DMS 273 (cell line): ENCODE measurements at regions not wholly inside any gene's neighbourhood (a gene's known extent, or its start where the extent isn't known, plus 50 kb on each side); places are given as distances from the start of the nearest gene placed in this dataset.

Experiments used
- DNase-seq: peaks from one replicate; lab custom pipeline; 2025; ENCODE audit not compliant: unreplicated experiment; lab: John Stamatoyannopoulos, UW

DNA sequence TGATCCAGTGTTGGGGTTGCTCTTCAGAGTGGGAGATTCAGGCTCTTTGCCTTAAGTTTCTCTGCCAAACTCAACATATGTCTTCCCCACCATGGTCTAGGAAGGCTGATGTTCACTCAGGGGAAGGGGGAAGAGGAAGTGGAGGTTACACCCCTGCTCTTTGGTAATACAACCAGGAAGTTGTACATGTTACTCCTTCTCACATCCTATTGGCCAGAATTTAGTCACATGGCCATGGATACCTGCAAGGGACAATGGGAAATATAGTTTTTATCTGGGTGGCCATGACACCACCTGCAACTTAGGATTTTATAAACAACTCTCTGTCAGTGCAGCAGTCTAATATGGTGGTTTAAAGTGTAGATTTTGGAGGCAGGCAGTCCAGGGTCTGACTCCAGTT is 150.9 kb downstream of the TBX5 start:
- DNase-seq = no peak

DNA sequence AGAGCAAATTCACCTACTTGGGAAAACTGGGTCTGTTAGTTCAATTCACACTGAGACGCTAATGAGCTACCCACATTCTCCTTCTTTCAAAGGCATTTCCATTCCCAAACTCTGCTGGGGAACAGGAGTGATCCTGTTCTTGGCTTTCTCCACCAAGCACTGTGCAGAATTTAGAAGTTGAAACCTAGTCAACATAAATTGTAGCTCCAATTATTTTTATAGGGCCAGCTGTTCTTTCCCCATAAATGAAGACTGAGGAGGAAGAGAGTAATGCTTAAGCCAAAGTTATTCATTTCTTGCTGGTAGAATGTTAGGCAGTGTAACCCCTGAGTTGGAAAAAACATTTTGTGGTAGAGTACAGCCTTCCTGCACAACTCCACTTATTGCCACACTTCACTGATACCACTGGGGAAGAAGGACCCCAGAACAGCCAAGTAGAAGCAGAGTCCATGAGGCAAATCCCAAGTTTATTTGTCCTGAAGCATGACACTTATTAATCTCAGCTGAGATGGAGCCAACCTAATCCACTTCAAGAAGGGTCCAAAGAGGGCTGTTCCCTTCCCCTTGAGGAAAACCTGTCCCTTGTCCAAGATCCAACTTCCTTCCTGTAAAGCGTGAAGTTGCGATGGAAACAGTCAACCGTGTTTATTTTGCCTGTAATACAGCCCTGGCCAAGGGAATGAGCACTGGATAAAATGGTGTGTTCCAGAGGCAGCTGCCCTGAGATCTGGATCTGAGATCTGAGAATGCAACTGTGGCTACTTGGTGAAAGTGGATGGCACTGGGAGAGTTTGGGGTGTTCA is 151.8 kb downstream of the TBX5 start:
- DNase-seq = no peak

DNA sequence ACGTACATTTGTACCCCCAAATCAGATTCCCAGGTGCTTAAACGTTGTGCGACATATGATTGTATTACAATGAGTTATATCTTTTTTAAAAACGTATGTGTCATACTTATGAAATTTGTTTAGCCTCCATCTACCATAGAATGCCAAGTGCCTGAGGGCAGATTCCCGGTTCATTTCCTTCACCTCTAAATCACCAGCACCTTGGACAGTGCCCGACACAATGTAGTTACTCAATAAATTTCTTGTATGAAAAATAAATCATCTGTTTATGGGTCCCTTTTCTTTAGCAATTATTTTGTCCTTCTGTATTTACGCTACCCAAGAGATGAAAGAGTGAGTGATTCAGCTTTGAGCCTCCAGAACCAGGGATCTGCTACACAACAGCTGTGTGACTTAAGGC is 157.4 kb downstream of the TBX5 start:
- no peak for DNase-seq

DNA sequence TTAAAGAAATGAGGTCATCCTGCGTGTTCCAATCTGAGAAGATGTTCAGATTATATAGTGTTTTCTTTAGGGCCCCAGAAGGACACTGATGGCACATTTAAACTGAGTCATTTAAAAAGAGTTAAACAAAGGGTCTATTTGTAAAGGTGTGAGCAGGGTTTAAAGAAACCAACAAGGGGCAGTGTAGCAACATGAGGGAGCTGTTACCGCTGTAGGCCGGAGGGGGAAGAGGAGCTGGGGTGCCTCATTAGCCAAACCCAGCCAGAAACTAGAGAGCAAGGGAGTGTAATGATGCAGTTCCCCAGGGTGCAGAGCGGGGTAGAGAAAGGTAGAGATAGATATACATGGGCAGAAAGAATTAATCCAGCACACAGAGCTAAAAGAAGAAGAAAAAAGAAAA is 160.4 kb downstream of the TBX5 start:
- DNase-seq = no peak

DNA sequence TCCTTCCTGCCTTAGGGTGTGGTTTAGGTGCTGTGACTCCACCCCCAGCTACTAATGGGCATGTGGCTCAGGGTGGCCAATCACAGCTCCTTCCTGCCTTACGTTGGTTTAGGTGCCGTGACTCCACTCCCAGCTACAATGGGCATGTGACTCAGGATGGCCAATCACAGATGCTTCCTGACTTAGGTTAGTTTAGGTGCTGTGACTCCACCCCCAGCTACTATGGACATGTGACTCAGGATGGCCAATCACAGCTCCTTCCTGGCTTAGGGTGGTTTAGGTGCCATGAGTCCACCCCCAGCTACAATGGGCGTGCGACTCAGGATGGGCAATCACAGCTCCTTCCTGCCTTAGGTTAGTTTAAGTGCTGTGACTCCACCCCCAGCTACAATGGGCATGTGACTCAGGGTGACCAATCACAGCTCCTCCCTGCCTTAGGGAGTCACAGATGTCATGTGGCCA is 163.9 kb downstream of the TBX5 start:
- no peak for DNase-seq

DNA sequence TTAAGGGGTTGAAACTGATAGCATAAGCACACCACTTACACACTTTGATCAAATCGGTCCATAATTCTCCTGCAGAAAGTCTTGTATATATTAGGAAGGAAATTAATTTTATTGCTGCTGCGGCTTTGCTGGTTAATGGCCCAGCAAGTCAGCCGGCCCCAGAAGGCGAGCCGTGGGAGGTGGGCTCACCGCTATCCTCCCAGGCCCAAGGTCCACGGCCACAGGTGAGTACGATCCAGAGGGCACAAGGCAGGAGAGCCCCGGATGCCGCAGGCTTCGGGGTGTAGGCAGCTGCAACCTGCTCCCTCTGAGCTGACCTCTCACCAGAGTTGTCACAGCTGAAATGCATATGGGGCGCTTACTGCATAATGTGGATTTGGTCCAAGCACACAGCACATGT is 165.7 kb downstream of the TBX5 start:
- DNase-seq = no peak

DNA sequence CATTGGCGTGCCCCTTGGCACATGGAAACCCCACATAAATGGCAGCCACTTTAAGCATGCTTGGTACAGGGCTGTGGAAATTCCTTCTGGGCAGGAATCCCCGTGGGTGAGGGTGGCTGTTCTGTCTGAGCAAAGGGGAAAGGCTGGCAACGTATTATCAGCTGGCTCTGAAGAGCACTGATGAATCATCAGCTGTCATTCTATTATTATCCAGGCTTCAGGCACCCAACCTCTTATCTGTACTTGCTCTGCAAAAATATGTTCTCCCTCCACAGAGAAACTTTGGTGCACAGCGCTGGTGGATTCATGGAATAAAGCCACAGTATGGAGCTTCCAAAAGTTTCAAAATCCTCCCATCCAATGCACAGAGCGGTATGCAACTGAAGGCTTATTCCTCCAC is 167.1 kb downstream of the TBX5 start:
- DNase-seq = no peak

DNA sequence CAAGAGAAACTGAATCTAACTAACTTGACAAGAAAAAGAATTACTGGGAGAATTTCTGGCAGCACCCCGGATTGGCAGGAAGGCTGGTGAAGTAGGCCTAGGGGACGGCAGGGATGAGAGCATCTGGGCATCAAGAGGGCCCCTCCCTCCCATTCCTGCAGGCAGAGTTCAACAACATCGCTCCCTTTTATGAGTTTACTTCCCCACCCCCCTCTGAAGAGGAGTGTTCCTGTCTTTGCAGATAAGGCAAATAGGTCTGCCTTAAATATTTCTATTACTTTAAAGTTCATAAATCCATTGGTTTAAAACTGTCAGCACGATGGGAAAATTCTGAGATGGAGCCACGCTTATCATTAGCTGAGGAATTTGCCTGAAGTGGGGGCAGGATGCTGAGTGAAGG is 168.7 kb downstream of the TBX5 start:
- no peak for DNase-seq

DNA sequence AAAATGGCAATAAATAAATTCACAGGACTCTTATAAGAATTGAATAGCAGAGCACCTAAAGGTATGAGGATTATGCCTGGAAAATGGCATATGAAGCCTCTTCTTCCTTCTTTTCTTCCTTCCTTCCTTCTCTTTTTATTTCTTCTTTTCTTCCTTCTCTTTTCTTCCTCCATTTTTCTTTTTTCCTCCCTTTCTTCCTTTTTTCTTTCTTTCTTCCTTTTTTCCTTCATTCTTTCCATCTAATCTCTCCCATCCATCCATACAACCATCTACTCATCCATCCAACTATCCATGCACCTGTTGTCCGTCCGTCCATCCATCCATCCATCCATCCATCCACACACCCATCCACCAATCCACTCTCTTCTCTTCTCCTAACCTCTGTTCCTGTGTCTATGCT is 173.8 kb downstream of the TBX5 start:
- DNase-seq = no peak

DNA sequence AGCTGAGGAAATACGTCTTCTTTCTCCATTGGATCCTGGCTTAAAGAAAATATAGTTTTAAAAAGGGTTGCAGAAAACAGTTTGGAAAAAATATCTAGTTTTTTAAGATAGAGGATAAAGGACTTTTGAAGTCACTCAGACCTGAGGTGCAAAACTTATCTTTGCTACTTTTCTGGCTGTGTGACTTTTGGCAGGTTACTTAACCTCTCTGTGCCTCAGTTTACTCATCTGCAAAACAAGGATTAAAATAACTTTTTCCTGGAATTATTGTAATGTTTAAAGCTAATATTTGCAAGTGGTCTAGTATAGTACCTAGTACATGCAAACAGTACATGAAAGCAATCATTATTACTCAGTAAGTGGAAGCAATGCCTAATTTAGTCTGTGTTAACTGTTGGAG is 176.8 kb downstream of the TBX5 start:
- no peak for DNase-seq

DNA sequence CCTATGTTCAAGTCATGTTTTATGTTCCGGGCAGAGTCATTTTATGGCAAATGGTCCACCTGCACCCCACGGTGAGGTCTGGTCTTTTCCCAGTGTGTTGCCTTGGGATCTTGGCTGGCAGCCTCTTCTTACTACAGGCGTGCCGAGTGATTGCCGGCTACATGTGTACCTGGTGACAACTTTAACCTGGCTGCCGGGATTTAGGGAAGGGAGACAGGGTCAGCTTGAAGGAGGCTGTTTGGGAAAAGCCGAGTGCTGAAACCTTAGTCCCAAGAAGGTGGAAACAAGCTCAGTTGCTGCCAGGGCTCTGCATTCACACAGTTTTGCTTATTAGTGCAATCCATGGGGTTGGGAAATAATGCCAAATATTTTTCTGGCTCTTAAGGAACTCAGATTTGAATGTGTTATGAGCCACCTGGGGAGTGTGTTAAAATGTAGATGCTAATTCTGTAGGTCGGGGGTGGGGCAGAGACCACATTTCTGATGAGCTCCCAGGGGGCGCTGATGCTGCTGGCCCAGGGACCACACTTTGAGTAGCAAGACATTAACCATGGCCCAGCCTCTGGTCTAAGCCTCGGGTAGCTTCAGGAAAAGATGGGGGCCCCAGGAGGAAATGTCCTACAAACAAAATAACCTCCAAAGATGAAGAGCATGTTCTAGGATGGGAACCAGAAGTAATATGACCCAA is 179.6 kb downstream of the TBX5 start:
- DNase-seq = no peak

DNA sequence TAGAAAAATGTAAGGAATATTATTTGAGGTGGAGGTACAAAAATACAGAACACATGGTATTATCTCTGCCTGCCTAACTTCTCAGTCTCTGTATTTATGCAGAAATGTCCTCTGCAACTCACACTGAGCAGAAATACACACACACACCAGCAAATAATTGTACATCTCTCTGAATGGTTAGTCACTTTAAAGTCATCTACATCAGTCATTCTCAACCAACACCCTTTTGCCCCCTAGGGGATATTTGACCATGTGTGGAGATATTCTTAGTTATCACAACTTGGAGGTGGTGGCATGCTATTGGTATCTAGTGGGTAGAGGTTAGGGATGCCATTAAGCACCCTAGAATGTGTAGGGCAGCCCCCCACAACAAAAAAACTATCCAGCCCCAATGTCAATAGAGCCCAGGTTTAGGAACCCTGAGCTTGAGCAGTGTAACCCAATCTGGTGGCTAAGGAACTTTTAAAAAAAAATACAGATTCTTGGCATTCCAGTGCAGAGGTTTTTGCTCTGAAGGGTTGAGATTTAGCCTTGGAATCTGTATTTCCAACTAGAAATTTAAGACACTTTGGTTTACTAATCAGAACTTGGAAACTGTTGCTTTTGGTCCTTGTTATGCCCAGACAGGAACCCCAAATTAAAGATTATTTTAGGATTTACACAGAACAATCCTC is 183.8 kb downstream of the TBX5 start:
- DNase-seq = no peak

DNA sequence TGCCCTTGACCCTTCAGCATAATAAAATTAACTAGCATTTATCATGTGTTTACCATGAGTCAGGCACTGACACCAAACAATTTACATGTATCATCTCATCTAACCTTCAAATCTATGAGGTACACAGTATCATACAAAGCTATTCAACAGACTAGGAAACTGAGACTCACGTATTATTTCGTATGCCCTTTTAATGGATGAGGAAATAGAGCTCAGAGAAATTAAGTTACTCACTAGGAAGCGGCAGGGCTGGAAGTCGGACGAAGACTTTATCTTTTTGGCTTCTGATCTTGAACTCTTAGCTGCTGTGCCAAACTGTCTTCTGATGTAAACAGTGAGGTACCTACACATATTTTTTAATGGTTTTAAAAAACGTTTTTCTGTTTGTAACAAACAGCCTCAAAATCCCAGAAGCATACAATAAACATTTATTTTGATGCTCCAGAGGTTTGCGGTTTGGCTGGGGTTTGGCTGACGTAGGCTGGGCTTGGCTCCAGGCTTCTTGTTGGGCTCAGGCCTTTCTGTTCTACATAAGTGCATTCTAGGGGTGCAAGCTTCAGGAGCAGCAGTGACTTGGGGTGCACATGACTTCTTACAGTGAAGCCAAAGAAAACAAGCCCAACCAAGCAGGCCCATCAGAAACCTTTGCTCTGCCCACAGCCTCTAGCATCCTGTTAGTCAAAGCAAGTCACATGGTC is 184.7 kb downstream of the TBX5 start:
- DNase-seq = no peak

DNA sequence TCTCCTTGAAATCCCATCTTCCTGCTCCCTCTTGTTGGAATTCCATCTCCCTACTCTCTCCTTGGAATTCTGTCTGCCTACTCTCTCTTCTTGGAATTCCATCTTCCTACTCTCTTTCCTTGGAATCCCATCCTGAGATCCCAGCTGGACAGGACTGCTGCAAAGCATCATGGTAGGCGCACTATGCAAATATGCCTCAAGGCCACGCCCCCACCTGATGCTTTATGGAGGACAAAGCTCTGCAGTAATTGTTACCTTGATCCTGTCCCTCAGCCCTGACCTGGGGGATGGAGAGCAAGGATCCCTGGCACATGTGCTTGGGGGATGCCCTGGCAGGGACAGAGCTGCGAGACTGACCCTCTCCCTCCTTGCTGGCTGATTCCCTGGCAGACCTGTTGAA is 185.6 kb downstream of the TBX5 start:
- DNase-seq = no peak

DNA sequence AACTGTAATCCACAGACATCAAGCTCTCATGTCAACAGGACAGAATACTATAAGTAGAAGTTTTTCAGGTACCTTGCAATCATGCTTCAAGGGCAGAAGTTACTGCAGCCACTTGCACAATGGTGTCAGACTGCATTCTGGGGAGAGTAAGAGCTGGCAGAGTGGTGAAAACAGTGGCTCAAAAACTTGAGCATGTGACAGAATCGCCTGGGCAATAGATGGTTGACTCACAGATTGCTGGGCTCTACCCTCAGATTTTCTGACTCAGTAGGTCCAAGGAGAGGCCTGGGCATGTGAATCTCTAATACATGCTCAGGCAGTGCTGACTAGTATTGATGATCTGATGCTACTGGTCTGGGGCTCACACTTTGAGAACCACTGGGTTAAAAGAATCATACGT is 187.8 kb downstream of the TBX5 start:
- DNase-seq = no peak

DNA sequence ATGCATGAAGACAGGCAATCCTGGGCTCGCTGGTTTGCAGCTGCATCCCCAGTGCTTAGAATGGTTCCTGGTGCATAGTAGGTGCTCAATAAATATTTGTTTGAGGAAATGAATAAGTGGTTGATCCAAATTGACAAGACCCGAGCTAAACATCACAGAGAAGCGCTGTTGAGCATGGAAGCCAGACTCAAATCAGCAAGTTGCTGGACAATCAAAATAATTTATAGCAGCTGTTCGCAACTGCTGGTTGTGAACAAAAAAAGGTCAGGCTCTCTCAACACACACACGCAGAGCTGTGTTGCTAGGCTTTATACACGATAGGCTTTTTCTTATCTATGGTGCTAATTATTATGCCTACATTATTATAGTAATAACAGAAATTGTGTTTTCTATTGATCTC is 190.2 kb downstream of the TBX5 start:
- no peak for DNase-seq

DNA sequence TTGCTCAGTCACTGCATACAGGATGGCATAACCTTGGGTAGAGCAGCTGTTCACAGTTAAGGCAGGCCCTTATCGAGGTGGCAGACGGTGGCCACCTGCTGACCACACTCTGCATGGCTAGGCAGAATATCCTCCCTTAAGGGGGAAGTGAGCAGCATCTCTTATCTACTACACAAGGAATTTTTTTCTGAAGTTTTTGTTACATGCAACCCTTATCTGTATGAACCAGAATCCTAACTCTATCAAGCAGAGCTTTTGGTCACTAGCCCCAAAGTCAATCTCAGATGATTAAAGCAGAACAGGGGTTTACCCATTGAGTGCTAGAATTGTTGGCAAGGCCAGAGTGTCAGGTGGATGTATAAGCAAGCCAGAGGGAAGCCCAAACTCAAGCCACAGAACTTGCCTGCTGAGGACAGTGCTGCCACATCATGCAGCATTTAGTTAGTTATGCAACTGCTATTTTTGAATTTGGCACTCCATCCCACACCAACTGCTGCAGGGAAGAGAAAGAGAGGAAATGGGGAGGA is 192.8 kb downstream of the TBX5 start:
- no peak for DNase-seq

DNA sequence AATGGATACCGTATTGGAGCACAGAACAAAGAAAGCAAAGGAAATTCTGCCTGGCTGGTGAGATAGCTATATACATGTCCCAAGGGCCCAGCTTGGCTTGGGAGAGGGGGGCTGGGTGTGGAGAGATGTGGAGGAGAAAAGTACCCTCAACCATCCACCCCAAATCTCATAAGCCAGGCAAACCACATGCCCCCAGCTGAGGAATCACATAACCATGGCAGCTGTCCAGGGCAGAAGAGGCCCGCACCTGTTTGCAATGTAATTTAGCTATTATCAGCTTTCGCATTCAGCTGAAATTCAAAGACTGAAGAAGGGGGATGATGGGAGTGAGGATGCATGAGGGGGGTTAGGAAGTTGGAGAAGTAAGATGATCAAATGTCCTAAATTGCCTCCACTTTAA is 196.1 kb downstream of the TBX5 start:
- no peak for DNase-seq

DNA sequence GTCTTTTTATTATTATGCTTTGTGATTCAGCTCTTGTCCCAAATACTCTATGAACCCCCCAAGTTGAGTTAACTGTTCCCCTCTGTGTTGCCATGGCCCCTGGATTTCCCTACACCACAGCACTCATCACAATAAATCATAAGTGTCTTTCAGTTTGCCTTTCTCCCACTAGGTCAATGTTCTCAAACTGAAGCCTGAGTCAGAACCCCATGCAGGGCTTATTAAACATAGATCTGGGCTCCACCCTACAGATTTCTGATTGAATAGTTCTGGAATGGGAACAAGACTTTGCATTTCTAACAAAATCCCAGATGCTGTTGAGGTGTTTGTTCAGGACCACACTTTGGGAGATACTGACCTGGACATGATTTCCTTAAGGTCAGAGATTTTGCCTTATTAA is 199.4 kb downstream of the TBX5 start:
- no peak for DNase-seq

DNA sequence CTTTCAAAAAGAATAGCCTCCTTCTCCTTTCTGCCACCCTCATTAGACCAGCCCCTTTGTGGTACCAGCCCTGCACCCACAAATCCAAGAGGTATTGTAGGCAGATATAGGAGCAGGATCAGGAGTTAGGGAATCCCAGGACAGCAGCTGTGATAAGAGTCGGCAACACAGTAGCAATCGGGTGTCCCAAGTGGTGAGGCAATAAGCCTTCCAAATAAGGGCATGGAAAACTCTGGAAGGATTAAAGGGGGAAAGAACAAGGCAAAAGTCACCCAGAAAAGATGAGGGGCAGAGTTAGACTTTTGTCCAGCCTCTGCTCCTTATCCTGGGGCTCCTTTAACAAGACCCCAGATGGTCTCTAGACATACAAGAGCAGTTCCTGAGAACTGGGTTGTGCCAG is 204.2 kb downstream of the TBX5 start:
- DNase-seq = no peak

DNA sequence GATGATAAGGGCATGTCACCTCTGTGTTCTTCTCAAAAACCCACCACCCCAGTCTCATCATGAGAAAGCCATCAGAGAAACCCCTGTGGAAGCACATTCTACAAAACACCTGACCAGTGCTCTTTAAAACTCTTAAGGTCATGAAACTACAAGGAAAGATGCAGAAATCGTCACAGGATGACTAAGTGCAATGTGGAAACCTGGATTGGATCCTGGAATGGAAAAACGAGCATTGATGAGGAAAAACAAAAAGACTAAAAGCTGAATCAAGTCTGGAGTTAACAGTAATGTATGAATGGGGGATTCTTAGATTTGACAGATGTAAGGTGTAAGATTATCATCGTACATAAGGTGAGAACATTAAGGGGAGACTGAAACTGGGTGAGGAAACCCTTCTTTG is 211.0 kb downstream of the TBX5 start:
- no peak for DNase-seq
